PC-3 (cell line): ENCODE measurements at regions not wholly inside any gene's neighbourhood (a gene's known extent, or its start where the extent isn't known, plus 50 kb on each side); places are given as distances from the start of the nearest gene placed in this dataset.

Experiments
- ATAC-seq: fragments of 200-7000 bp; cut with Tn5 transposase; 2 replicates; pipeline ENCODE4 v1.9.1; 2020; ENCODE audit warnings: mild to moderate bottlenecking, moderate library complexity
- BruUV-seq: library from RNA; stranded (reverse); fragments of 400-500 nt; replicated peaks from 2 replicates; lab custom pipeline; 2021; lab: Mats Ljungman, UMichigan
- CTCF ChIA-PET: fragments of 300-600 bp; sonication (Branson Sonifier 250); formaldehyde crosslinking; loops from one replicate; lab custom pipeline; 2022; ENCODE audit warnings: antibody characterized with exemption; lab: Charles Lee
- POLR2A ChIA-PET: fragments of 300-600 bp; sonication (Branson Sonifier 250); formaldehyde crosslinking; loops from one replicate; lab custom pipeline; 2022; ENCODE audit warnings: antibody characterized with exemption; ENCODE audit not compliant: unreplicated experiment; lab: Charles Lee
- DNase-seq: peaks from one replicate; pipeline ENCODE4 v3.0.0-alpha.2; 2015
- H2AFZ ChIP-seq: fragments of 300-600 bp; sonication (generic); 2 replicates; pipeline ENCODE4 v1.6.0; 2016; ENCODE audit warnings: antibody characterized with exemption, low read length
- H3F3A ChIP-seq: fragments of 300-600 bp; sonication (generic); one replicate; pipeline ENCODE4 v1.6.0; 2017; ENCODE audit warnings: antibody characterized with exemption, low read length, control low read depth, mild to moderate bottlenecking; ENCODE audit not compliant: unreplicated experiment
- H3K27ac ChIP-seq: fragments of 300-600 bp; sonication (generic); 2 replicates; pipeline ENCODE4 v1.5.1; 2016; ENCODE audit warnings: mild to moderate bottlenecking, low read length
- H3K27me3 ChIP-seq: fragments of 300-600 bp; sonication (generic); 2 replicates; pipeline ENCODE4 v1.6.1; 2016; ENCODE audit warnings: low read length, mixed read lengths
- H3K36me3 ChIP-seq: fragments of 300-600 bp; sonication (generic); 2 replicates; pipeline ENCODE4 v1.6.1; 2016; ENCODE audit warnings: low read depth, mixed run types, low read length, mixed read lengths
- H3K4me1 ChIP-seq: fragments of 300-600 bp; sonication (generic); 2 replicates; pipeline ENCODE4 v1.5.1; 2016; ENCODE audit warnings: low read length; ENCODE audit not compliant: insufficient read depth
- H3K4me2 ChIP-seq: fragments of 300-600 bp; sonication (generic); 2 replicates; pipeline ENCODE4 v1.6.0; 2016; ENCODE audit warnings: low read length
- H3K4me3 ChIP-seq: fragments of 300-600 bp; sonication (generic); 2 replicates; pipeline ENCODE4 v1.5.1; 2016; ENCODE audit warnings: mild to moderate bottlenecking, low read length, mixed read lengths
- H3K79me2 ChIP-seq: fragments of 300-600 bp; sonication (generic); 2 replicates; pipeline ENCODE4 v1.6.1; 2017; ENCODE audit warnings: low read length, mixed read lengths
- H3K9ac ChIP-seq: fragments of 300-600 bp; sonication (generic); 2 replicates; pipeline ENCODE4 v1.6.0; 2016; ENCODE audit warnings: mild to moderate bottlenecking, low read length
- H3K9me2 ChIP-seq: fragments of 300-600 bp; sonication (generic); replicated peaks from 2 replicates; pipeline ENCODE4 v1.6.1; 2016; ENCODE audit warnings: mixed run types, low read length, mixed read lengths
- H3K9me3 ChIP-seq: fragments of 300-600 bp; sonication (generic); 2 replicates; pipeline ENCODE4 v1.6.1; 2016; ENCODE audit warnings: low read length, mixed read lengths
- H4K20me1 ChIP-seq: fragments of 300-600 bp; sonication (generic); 2 replicates; pipeline ENCODE4 v1.6.1; 2016; ENCODE audit warnings: low read length, mixed read lengths
- EZH2 ChIP-seq: fragments of 300-600 bp; sonication (generic); IDR thresholded peaks from one replicate; pipeline ENCODE4 v1.6.1; 2017; ENCODE audit warnings: antibody characterized with exemption, mild to moderate bottlenecking, low read length; ENCODE audit not compliant: unreplicated experiment
- EZH2phosphoT487 ChIP-seq: fragments of 300-600 bp; sonication (generic); IDR thresholded peaks from 2 replicates; pipeline ENCODE4 v1.6.1; 2018; ENCODE audit warnings: mild to moderate bottlenecking, antibody characterized with exemption, low read length, borderline replicate concordance
- intact Hi-C: fragments of 100-400 bp; cut with micrococcal nuclease; formaldehyde crosslinking; loops from 2 replicates; pipeline ENCODE4 v1.9.0; 2023
- TF ChIP-seq, protein P1 (sequence below): fragments of 300-600 bp; sonication (generic); conservative IDR thresholded peaks from 2 replicates; pipeline ENCODE4 v1.5.1; 2017; ENCODE audit warnings: antibody characterized with exemption, low read depth, mild to moderate bottlenecking, low read length

DNA sequence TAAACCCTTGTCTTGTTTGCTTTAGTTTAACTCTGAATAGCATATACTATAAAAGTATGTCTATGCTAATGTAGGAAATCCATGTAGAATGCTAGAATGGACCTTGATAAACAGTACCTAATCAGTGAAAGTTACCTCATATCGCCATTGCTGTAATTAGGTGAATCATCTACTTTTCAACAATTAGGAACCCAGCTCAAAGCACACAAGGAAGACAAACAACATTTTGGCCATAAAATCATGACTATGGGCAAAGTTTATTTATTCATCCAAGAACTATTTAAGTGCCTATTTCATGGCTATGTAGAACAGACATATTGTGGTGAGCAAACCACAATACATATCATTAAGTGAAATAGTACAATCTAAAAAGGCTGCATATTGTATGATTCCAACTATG is 1043.2 kb downstream of the BRINP3 start:
- Histone ChIP-seq H2AFZ (no peak overlapping the region), H3K4me2 (peak overlapping the region; percentile 28; the same call in 1 of the 2 replicates), H3K36me3 (no peaks in the 10 kb centered on the region), H3K4me3 (no peak overlapping the region), H3K27ac (0 out of 2 replicates have a peak overlapping the region, but pooled peaks have one; percentile 29), H3K9me2 (no peaks in the 10 kb centered on the region), H3K4me1 (peaks cover 16% of the 10 kb centered on the region), H3K79me2 (no peaks in the 10 kb centered on the region), H3K9ac (no peak overlapping the region), H3K9me3 (no peaks in the 10 kb centered on the region), H3F3A (no peaks in the 10 kb centered on the region), H4K20me1 (no peaks in the 10 kb centered on the region), H3K27me3 (no peaks in the 10 kb centered on the region)
- TF ChIP-seq EZH2phosphoT487: no peak
- no peak for TF ChIP-seq EZH2
- TF ChIP-seq, protein P1, sequence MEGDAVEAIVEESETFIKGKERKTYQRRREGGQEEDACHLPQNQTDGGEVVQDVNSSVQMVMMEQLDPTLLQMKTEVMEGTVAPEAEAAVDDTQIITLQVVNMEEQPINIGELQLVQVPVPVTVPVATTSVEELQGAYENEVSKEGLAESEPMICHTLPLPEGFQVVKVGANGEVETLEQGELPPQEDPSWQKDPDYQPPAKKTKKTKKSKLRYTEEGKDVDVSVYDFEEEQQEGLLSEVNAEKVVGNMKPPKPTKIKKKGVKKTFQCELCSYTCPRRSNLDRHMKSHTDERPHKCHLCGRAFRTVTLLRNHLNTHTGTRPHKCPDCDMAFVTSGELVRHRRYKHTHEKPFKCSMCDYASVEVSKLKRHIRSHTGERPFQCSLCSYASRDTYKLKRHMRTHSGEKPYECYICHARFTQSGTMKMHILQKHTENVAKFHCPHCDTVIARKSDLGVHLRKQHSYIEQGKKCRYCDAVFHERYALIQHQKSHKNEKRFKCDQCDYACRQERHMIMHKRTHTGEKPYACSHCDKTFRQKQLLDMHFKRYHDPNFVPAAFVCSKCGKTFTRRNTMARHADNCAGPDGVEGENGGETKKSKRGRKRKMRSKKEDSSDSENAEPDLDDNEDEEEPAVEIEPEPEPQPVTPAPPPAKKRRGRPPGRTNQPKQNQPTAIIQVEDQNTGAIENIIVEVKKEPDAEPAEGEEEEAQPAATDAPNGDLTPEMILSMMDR: no peak
- ATAC-seq: peak; percentile 84
- ChIA-PET CTCF (no interaction called here), POLR2A (no interaction called here)
- intact Hi-C loops: loop anchor here (5.0 to 10.0 kb wide), 3 partner anchors 173 to 1000 kb away; no protein-coding TSS in a partner anchor
- peak; percentile 66 for DNase-seq
- no TSS peak for BruUV-seq

DNA sequence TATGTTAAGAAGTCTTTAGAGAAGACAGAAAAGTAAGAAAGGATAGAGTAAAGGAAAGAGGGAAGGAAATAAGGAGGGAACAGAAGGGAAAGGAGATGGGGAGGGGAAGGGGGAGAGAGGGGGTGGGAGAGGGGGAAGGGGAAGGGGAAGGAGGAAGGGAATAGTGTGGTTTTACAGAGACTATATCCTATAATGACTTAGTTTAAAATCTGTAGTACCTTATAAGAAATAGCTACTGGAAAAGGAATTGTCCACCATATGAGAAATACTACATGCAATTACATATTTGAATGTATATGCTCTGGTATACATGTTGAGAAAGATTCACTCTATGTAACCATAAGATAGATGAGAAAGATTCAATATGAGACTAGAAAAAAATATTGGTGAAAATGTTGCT is 1042.3 kb downstream of the BRINP3 start:
- Histone ChIP-seq H2AFZ (no peak overlapping the region), H3K9me2 (no peaks in the 10 kb centered on the region), H3K36me3 (no peaks in the 10 kb centered on the region), H3K27ac (no peak overlapping the region), H3F3A (no peaks in the 10 kb centered on the region), H3K4me3 (no peak overlapping the region), H3K4me2 (no peak overlapping the region), H3K9me3 (no peaks in the 10 kb centered on the region), H3K4me1 (peaks cover 16% of the 10 kb centered on the region), H4K20me1 (no peaks in the 10 kb centered on the region), H3K9ac (no peak overlapping the region), H3K79me2 (no peaks in the 10 kb centered on the region), H3K27me3 (no peaks in the 10 kb centered on the region)
- CTCF ChIA-PET: no interaction called here
- TF ChIP-seq EZH2phosphoT487 (no peak), EZH2 (no peak)
- TF ChIP-seq, protein P1: no peak
- no TSS peak for BruUV-seq
- no peak for ATAC-seq
- DNase-seq: no peak
- intact Hi-C loops: loop anchor here (10.0 kb wide), 1 partner anchor 999 kb away; no protein-coding TSS in a partner anchor
- POLR2A ChIA-PET: no interaction called here

DNA sequence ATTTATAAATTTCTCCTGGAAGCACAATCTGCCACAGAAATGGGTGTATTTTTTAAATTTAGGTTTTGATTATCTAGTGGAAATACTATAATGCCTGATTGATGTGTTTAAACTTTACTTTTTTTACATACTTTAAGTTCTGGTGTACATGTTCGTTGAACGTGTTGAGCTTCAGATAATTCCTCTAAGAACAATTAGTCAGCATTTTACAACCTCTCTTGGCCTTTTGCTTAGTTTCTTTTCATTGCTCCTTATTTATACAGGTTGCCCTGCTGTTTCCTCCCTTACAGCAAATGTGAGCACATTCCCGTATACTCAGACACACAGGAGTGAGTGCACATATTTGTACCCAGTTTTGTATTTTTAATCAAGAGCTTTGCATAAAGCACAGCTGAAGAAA is 1038.9 kb downstream of the BRINP3 start:
- H3K27ac ChIP-seq: no peak overlapping the region
- H3K9ac ChIP-seq: no peak overlapping the region
- POLR2A ChIA-PET: no interaction called here
- CTCF ChIA-PET: no interaction called here
- intact Hi-C loops: loop anchor here (10.0 kb wide), 1 partner anchor 996 kb away; no protein-coding TSS in a partner anchor
- H3K79me2 ChIP-seq: no peaks in the 10 kb centered on the region
- TF ChIP-seq EZH2 (no peak), EZH2phosphoT487 (no peak)
- TF ChIP-seq, protein P1: no peak
- H2AFZ ChIP-seq: 0 out of 2 replicates have a peak overlapping the region, but pooled peaks have one; percentile 38
- no peaks in the 10 kb centered on the region for H3F3A ChIP-seq
- H3K36me3 ChIP-seq: no peaks in the 10 kb centered on the region
- no TSS peak for BruUV-seq
- no peaks in the 10 kb centered on the region for H3K9me2 ChIP-seq
- H3K4me2 ChIP-seq: peak overlapping the region; percentile 48; the same call in 1 of the 2 replicates
- peaks cover 16% of the 10 kb centered on the region for H3K4me1 ChIP-seq
- DNase-seq (peak; percentile 47), ATAC-seq (peak; percentile 48; the same call in 1 of the 2 replicates)
- no peaks in the 10 kb centered on the region for H4K20me1 ChIP-seq
- H3K9me3 ChIP-seq: no peaks in the 10 kb centered on the region
- H3K4me3 ChIP-seq: no peak overlapping the region
- H3K27me3 ChIP-seq: no peaks in the 10 kb centered on the region
